HG02759 (cell line): ENCODE measurements at regions not wholly inside any gene's neighbourhood (a gene's known extent, or its start where the extent isn't known, plus 50 kb on each side); places are given as distances from the start of the nearest gene placed in this dataset.
A peak's percentile ranks its signal among the peaks of the same experiment; 100 is the strongest.
"Not testable (repeated sequence)": the region's sequence is repeated elsewhere in the genome, so short reads cannot be mapped to it uniquely, and the experiment has no call there.

ENCODE experiments used
- ATAC-seq: cut with Tn5 transposase; IDR thresholded peaks from one replicate; pipeline ENCODE4 v1.9.1; 2021; ENCODE audit warnings: mild to moderate bottlenecking, moderate library complexity; ENCODE audit not compliant: unreplicated experiment

DNA sequence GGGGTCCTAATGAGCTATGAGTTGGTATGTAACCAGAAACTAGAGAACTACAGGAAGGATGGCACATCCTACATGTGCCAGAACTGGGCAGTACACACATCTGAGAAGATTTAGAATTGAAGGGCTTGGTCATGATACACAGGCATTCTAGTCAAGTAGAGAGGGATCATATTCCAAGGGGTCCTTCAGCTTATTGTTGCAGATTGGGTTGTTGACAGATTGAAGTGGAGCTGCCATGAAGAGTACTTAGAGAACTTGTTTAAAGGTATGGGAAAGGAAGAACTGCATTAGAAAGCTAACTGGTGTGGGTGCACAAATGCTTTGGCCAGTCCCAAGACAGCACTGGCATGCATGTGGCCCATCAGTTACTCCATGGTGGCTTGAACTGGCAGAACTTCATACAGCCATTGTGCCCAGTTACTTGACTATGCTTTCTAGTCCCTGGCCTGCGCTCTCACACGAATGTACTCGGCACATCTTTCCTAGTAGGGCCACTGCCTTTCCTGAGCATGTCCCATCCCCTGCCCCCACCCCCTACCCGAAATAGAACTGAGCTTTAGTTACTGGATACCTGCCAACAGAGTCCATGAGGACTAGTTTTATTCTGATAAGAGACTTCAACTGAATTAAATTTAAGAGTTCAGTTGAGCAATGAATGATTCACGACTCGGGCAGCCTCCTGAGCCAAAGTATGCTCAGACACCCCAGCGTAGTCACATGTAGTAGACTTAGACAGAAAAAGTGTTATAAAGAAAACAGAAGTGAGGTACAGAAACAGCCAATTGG lies 64.0 kb downstream of the CCNG2 start:
- ATAC-seq, result no peak

DNA sequence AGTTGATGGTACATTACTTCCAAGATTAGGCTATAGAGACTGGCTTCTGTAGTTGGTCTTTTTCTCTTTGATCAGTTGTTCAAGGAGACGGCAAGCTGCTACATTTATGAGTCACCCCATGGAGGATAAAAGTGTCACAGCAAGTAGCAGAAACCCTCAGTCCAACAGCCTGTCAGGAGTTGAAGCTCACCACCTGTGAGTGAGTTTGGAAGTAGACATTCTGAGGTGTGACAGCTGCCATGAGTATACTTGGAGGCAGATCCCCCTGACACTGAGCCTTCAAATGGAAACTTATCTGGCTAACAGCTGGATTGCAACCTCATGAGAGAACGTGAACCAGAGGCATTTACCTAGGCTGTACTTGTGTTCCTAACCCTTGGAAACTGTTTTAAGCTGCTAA lies 68.0 kb downstream of the CCNG2 start:
- ATAC-seq, result no peak

DNA sequence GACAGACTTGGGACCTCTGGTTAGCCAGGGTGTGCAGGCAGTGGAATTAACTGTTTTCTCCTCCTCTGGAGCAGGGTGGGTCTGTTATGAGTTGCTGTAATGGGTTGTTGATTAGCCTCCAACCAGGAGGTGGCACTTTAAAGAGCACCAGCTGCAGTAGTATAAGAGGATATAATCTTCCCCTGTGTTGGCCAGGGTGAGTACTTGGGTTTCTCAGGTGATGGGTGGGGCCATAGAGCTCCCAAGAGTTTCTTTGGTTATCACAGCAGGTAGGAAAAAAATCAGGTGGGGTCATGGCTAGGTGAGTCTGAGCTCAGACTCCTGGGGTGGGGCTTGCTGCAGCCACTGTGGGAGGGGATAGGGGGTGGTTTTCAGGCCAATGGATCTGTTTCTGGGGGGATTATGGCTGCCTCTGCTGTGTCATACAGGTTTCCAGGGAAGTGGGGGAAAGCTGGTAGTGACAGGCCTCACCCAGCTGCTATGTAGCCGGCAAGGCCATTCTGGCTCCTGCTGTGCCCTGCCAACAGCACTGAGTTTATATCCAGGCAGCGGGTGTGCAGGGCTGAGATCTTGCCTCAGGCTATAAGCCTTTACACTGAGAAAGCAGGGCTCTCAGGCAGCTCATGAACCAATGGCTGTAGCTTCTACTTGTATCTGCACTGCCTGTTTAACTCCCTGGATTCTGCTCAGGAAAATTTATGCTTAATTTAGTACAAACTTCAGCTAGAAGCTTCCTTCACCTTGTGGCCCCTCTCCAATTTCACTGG lies 70.1 kb downstream of the CCNG2 start:
- ATAC-seq, result no peak

DNA sequence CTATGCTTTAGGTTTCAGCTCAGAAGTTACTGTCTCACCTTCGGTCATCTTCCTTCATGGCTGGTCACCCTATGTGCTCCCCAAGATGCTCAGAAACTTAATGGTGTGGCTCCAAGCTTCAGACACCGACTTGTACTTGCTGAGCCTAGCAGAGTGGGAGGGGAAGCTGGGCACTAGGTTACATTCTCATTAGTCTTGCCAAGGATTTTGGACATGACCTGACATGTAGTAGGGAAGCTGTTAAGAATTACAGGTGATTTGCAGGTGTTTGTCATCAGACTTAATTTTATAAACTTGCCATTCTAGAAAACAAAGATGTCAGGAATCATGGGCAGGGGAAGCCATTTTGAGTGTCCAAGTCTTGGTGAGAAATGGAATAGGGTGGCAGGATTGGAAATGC lies 72.4 kb downstream of the CCNG2 start:
- ATAC-seq, result no peak

DNA sequence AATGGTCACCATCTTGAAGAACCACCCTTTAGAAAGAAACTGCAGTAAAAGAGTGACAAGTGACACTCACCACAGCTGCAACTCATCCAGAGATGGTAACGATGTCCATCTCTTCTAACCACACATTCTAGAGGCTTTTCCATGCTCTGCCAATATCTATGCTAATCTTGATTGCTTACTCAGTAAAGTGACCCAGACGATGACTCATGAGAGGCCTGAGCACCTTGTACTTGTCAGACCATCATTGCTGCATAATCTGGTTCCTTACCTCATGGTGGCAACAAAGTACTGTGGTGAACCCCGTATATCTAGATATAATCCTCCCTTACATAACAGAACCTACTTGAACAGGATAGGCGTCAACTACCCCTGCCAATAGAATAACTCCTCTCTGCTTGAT lies 75.6 kb downstream of the CCNG2 start:
- no peak for ATAC-seq

DNA sequence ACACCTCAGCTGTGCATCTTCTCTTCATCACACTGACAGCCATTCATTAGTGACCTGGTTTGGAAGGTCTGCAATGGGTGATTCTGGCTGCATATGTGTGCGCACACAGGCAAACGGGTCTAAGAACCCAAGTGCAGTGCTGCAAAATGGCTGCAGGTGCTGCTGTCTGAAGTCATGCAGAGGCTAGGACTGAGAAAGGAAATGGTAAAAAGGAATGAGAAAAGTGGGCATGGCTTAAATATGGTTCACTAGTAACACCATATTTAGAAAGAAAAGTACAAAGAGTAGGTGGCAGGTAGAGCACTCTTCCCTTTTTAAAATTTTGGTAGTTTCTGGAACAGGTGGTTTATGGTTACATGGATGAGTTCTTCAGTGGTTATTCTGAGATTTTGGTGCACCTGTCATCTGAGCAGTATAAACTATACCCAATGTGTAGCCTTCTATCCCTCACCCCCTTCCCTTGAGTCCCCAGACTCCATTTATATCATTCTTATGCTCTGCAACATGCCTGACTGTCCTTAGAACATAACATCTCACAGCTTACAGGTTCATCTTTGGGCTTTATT lies 78.4 kb downstream of the CCNG2 start:
- no peak for ATAC-seq

DNA sequence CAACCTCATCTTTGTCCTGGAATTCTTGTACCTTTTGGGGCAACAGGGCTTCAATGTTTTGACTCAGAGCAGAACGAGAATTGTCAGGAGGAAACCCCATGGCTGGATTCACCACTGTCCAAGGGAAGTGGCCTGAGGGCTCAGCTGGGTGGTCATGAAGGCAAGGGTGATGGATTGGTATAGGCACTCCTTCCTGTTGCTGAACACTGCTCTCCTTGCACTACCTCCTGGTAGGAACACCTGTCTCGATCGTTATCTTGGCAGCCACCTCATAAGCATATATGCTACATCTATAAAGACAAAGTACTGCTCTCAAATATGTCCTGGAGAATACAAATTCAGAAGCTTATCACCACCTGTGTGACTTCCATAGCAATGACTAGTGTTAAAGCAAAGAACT lies 79.8 kb downstream of the CCNG2 start:
- ATAC-seq, result no peak

DNA sequence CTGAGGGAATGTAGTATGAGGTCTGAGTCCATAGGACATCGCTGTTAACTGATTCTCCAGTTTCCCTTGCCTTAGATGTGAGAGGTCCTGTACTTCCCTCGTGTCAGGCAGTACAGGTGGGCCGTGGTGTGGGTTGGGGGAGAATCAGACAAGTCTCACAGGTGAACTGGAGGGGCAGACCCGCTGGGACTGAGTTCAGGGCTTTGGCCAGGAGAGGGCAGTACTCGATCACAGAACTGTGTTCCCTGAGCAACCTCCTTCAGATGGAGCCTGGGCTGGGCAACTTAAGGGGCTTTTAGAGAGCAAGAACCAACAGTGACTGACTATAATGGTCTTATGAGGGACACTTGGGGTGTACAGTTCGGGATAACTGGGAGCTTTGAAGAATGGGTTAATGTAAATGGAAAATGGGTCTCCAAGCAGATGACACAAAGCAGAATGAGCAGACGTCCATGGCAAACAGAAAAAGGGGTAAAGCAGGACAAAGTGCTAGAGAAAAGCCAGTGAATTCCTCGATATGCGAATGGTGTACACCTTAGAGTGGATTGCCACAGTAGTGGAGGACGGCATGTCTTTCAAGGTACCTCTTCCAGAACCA lies 83.6 kb downstream of the CCNG2 start:
- ATAC-seq, result peak; percentile 86

DNA sequence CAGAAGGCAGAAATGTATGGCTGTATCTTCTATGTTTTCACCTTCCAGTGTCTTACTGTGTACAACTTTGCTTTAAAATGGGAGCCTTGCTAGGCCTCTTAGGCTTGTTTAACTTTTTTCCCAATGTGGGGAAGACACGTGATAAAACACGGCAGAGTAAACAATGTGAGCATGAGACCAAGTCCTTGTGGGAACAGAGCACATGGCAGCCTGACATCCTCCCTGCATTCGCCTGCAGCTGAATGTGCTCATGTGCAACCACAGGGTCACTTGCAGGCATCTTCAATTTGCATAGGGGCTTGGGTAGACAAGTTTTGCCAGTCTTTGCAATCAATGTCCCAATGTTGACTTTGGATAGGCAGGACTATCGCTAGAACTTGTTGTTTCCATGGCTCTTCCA lies 91.8 kb downstream of the CCNG2 start:
- ATAC-seq, result no peak

DNA sequence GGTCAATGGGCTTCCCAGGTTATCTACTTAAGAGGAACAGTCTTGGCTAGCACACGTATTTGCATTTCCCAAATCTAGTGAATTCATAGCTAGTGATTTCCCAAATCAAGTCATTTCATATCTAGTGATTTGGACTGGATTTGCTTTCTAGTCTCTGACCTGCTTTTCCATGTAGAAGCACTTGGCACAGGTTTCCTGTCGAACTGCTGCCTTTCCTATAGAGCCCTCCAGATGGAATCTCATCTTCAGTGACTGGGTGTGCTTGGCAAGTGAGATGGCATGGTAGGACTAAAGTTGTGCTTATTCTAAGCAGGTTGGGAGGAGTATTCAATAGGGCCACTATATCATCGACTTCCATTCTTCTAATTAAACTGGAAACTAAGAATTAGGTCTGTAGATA lies 94.7 kb downstream of the CCNG2 start:
- no peak for ATAC-seq

DNA sequence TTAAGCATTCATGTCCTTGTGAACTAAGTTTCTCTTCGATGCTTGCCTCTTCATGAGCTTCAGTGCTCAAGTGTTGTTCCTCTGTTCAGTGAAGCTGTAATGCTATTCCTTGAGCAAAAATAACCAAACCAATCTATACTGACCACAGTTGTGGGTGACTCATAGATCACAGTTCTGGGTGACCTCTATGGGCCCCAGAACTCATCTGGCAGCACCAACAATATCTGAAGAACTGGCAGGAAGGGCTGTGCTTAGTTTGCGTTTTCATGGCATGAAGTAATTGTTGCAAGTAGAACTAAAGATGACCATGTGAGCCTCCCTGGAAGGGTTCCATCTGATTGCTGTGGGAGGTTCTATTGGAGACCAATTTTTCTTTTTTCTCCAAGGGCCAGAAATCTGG lies 106.2 kb downstream of the CCNG2 start:
- ATAC-seq, result no peak

DNA sequence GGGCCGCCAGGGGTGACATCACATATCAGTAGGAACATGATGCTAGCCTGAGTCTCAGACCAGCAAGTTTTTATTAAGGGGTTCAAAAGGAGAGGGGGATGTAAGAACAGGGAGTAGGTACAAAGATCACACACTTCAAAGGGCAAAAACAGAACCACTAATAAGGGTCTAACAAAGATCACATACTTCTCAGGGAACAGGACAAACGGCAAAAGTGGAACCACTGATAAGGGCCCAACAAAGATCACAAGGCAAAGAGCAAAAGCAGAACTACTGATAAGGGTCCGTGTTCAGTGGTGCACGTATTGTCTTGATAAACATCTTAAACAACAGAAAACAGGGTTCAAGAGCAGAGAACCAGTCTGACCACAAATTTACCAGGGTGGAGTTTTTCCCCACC lies 107.0 kb downstream of the CCNG2 start:
- not testable (repeated sequence) for ATAC-seq

DNA sequence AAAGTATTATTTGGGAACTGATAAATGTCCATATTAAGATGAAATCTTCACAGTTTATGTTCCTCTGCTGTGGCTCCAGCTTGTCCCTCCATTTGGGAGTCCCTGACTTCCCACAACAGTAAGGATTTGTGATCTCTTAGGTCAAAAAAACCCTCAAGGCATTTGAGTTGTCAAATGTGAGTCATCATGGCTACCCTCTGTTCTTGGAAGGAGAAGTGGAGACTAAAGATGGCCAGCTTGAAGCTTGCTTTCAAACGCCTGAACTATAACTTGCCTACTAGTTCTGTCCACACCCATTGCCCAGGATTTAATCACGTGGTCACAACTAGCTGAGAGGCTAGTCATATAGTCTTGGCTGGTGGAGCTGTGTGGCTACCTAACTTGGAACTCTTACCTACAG lies 107.8 kb downstream of the CCNG2 start:
- ATAC-seq, result no peak

DNA sequence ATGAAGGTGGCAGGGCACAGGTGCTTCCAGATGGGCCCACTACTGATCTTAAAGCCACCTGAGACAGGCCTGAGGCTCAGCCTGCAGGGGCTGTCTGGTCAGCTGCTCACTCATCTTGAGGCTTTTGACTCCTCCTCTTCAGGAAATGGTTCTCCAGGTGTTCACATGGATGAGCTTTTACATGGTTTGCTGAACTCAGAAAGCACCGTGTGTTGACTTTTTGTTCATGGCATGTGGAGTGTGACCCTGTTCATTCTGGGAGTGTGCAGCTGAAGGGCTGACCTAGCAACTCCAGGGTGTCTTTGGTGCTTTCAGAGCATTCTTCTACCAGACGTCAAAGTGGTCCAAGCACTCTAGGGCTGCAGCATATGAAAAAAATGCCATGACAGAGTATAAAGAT lies 111.1 kb downstream of the CCNG2 start:
- no peak for ATAC-seq

DNA sequence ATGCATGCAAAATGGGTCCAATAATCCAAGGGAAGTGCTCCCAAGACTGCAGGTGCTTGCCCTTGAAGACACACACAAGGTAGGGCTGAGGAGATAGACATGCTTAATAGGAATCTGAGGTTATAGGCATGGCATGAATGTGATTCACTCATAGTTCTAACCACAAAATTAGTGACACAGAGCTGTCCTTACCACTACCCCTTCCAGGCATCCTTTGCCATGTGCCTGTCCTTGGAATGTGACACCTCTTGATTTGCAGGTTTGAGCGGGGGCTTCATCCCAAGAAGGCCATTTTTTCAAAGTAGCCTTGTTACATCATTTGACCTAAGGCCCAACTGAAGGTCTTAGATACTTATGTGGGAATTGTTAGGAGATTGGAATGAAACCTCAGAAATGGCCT lies 112.5 kb downstream of the CCNG2 start:
- no peak for ATAC-seq

DNA sequence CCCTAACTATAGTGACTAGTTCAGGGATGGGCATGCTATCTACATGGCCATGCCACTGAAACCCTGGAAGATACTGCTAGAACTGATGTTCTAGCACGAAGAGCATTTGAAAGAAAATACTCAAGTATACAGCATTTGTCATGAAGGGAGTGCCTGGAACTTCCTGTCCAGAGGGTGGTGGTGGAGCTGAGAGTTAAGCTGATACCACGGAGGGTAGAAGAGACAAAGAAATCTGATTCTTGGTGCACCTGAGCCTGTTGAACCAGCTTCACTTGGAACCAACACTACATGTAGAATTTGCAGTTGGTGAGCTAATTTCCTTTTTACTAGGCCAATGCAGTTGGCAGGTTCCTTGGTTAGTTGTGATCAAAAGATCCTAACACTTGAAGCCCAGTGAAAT lies 116.4 kb downstream of the CCNG2 start:
- ATAC-seq, result no peak

DNA sequence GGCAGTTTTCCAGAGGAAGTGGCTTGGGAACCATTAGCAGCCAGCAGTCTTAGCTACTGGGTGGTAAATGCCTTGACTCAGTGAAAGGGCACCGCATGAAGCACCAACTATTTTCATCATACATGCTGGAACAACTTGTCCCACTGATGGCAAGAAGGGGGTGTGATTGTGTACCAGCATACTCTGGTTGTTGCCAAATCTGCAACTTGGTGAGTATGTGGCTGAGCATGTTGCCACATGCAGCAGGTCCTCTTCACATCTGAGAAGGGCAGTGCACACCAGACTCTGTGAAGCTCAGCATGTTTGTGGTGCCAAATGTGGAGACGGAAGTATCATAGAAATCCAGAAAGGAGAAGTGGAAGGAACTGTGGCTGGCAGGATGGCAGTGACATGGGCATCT lies 122.1 kb downstream of the CCNG2 start:
- ATAC-seq, result not testable (repeated sequence)

DNA sequence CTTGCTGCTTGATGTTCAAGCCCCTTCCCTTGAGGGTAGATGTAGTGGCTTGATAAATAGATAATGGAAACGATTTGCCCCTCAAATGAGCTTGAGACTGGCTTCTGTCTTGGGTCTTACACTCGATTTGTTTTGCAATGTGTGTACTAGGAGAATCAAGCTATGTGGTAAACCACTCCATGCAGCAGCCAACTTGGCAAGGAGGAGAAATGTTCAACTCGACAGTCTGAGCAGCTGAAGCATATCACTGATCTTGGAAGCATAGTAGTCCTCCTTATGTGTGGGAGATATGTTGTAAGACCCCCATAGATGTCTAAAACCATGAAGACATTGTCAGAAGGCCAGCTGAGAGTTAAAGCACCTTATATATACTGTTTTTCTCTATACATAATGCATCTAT lies 125.3 kb downstream of the CCNG2 start:
- ATAC-seq, result no peak

DNA sequence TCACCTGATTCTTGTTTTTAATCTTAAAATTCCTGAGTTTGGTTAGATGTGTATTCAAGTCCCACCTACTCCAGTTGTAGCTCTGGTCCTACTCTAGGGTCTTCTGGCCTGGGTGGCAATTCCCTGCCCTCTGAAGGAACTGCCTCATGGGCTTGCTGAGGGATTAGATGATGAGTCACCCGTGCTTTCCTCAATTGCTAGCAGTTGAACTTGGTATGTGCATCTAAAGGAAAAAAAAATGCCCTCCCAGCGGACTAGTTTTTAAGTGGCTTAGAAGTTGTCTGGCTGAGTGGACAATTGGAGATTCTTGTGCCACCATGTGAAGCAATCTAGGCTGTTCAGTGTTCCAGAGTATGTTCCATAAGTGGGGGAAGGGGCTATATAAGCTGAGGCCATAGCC lies 127.0 kb downstream of the CCNG2 start:
- ATAC-seq, result no peak

DNA sequence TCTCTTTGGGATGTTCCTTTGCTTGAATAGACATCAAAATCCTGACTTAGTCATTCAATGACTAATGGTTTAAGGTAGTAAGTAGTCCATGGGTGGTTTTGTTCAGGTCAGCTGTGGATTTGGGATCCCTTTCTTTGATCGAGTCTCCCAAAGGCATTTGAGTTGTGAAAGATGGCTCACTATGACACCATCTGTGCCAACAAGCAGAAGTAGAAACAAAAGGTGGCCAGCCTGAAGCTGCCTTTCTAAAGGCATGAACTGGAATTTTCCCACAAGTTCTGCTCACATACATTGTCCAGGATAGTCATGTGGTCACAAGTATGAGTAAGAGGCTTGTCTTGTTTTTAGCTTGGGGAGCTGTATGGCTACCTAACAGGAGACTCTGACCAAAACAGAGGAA lies 129.9 kb downstream of the CCNG2 start:
- ATAC-seq, result no peak

DNA sequence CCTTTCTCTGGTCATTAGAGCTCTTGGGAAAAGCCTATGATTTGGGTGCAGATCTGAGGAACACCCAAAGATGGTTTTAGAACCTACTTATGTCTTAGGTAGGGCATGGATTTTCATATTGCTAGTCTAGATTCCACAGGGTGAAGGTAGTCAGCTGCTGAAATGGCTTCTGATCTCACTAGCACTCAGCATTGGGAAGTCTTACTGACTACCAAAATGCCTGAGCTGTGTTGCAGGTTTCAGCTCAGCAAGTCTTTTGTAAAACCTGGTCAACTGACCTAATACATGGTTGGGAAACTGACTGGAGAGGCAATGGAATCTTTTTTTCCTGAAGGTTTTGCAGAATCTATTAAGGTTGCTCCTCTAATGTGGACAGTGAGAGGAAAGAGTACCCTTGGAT lies 136.4 kb downstream of the CCNG2 start:
- no peak for ATAC-seq

DNA sequence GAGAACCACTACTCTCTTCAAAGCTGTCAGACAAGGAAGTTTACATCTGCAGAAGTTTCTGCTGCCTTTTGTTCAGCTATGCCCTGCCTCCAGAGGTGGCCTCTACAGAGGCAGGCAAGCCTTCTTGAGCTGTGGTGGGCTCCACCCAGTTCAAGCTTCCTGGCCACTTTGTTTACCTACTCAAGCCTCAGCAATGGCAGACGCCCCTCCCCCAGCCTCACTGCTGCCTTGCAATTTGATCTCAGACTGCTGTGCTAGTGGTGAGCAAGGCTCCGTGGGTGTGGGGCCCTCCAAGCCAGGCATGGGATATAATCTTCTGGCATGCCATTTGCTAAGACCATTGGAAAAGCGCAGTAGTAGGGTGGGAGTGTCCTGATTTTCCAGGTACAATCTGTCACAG lies 144.0 kb downstream of the CCNG2 start:
- ATAC-seq, result not testable (repeated sequence)
